Uterus (tissue), 3 donors: ENCODE measurements at regions not wholly inside any gene's neighbourhood (a gene's known extent, or its start where the extent isn't known, plus 50 kb on each side); places are given as distances from the start of the nearest gene placed in this dataset.

Source experiments
- DNase-seq, 2 donors: peaks; one replicate each; pipeline ENCODE4 v3.0.0-alpha.2; 2019 to 2020
- H3K27ac ChIP-seq, 2 donors: fragments of 200-600 bp; sonication (generic); 1 replicate in 1 of 2; 2 replicates in 1 of 2; pipeline ENCODE4 v1.5.1; 2016 to 2018
- H3K27me3 ChIP-seq, 2 donors: fragments of 200-600 bp; sonication (generic); one replicate each; pipeline ENCODE4 v1.5.1; 2018 to 2019; ENCODE audit warnings: control low read depth in 1 of 2
- H3K36me3 ChIP-seq, 2 donors: fragments of 200-600 bp; sonication (generic); one replicate each; pipeline ENCODE4 v1.5.1; 2019; ENCODE audit warnings: control low read depth in 1 of 2
- H3K4me1 ChIP-seq, 2 donors: fragments of 200-600 bp; sonication (generic); one replicate each; pipeline ENCODE4 v1.5.1; 2018 to 2019; ENCODE audit warnings: control low read depth in 1 of 2
- H3K4me3 ChIP-seq, 2 donors: fragments of 200-600 bp; sonication (generic); 1 replicate in 1 of 2; 2 replicates in 1 of 2; pipeline ENCODE4 v1.5.1; 2018 to 2019; ENCODE audit warnings: mild to moderate bottlenecking in 1 of 2
- H3K9me3 ChIP-seq, 2 donors: fragments of 200-600 bp; sonication (generic); one replicate each; pipeline ENCODE4 v1.5.1; 2019; ENCODE audit warnings: control low read depth in 1 of 2
- CTCF ChIP-seq, 4 experiments: fragments of 200-600 bp in 2 of 4; fragments of 450-650 bp in 2 of 4; sonication (generic) in 2 of 4; IDR thresholded peaks; one replicate each; pipeline ENCODE4 v1.5.1; 2016 to 2019; ENCODE audit warnings: antibody characterized with exemption in 4 of 4, mild to moderate bottlenecking in 2 of 4, moderate library complexity in 1 of 4
- POLR2A ChIP-seq, 2 donors: fragments of 450-650 bp; IDR thresholded peaks; one replicate each; pipeline ENCODE4 v1.6.1; 2016; ENCODE audit warnings: antibody characterized with exemption in 2 of 2, mild to moderate bottlenecking in 1 of 2, moderate library complexity in 1 of 2
- intact Hi-C: fragments of 100-400 bp; cut with DNase I; formaldehyde crosslinking; loops from one replicate; pipeline ENCODE4 v1.15.1; 2023; ENCODE audit warnings: low total_unique reads
- donor health status: DM: yes; HTN: yes; CAD: no.

- H3K27me3 ChIP-seq = no peaks in the 10 kb centered on the region
- DNase-seq = no peak
- no peaks in the 10 kb centered on the region for H3K4me1 ChIP-seq
- H3K27ac ChIP-seq = no peak overlapping the region
- no peaks in the 10 kb centered on the region for H3K36me3 ChIP-seq
- intact Hi-C loops = no loop called here
- H3K4me3 ChIP-seq = no peak overlapping the region
- no peaks in the 10 kb centered on the region for H3K9me3 ChIP-seq
- TF ChIP-seq CTCF (IDR thresholded peaks at IDR 0.05) (no peak), POLR2A (IDR thresholded peaks at IDR 0.05) (no peak)
These were observed 386.3 kb upstream of the MAP3K7 start for GRCh38 chr6:90973188-90973587.

- Histone ChIP-seq H3K36me3 (no peaks in the 10 kb centered on the region), H3K9me3 (no peaks in the 10 kb centered on the region), H3K27me3 (no peaks in the 10 kb centered on the region), H3K4me1 (no peaks in the 10 kb centered on the region), H3K4me3 (no peak overlapping the region), H3K27ac (no peak overlapping the region)
- intact Hi-C loops = no loop called here
- no peak for DNase-seq
- no peak for TF ChIP-seq CTCF (IDR thresholded peaks at IDR 0.05)
- TF ChIP-seq POLR2A (IDR thresholded peaks at IDR 0.05) = no peak
These were observed 383.8 kb upstream of the MAP3K7 start for GRCh38 chr6:90970672-90971071.

GRCh38 chr6:90967471-90967870, 380.6 kb upstream of the MAP3K7 start:
- Histone ChIP-seq H3K4me1 (no peaks in the 10 kb centered on the region), H3K9me3 (no peaks in the 10 kb centered on the region), H3K36me3 (no peaks in the 10 kb centered on the region), H3K27ac (no peak overlapping the region), H3K27me3 (no peaks in the 10 kb centered on the region), H3K4me3 (no peak overlapping the region)
- no peak for DNase-seq
- intact Hi-C loops = no loop called here
- TF ChIP-seq CTCF (IDR thresholded peaks at IDR 0.05) = no peak
- no peak for TF ChIP-seq POLR2A (IDR thresholded peaks at IDR 0.05)

- H3K4me1 ChIP-seq = no peaks in the 10 kb centered on the region
- DNase-seq = no peak
- no peak overlapping the region for H3K27ac ChIP-seq
- H3K4me3 ChIP-seq = no peak overlapping the region
- no peak for TF ChIP-seq POLR2A (IDR thresholded peaks at IDR 0.05)
- intact Hi-C loops = no loop called here
- H3K36me3 ChIP-seq = no peaks in the 10 kb centered on the region
- no peaks in the 10 kb centered on the region for H3K9me3 ChIP-seq
- H3K27me3 ChIP-seq = no peaks in the 10 kb centered on the region
These were observed 373.5 kb upstream of the MAP3K7 start for GRCh38 chr6:90960324-90960723.

GRCh38 chr6:90955246-90955645, 368.4 kb upstream of the MAP3K7 start:
- H3K36me3 ChIP-seq = no peaks in the 10 kb centered on the region
- intact Hi-C loops = no loop called here
- TF ChIP-seq POLR2A (IDR thresholded peaks at IDR 0.05) = no peak
- TF ChIP-seq CTCF (IDR thresholded peaks at IDR 0.05) = no peak
- no peak overlapping the region for H3K27ac ChIP-seq
- DNase-seq = no peak
- H3K27me3 ChIP-seq = no peaks in the 10 kb centered on the region
- H3K9me3 ChIP-seq = no peaks in the 10 kb centered on the region
- no peaks in the 10 kb centered on the region for H3K4me1 ChIP-seq
- no peak overlapping the region for H3K4me3 ChIP-seq
